Trophoblast cell (in vitro differentiated cells and primary cell): ENCODE measurements at regions not wholly inside any gene's neighbourhood (a gene's known extent, or its start where the extent isn't known, plus 50 kb on each side); places are given as distances from the start of the nearest gene placed in this dataset.
"Not testable (repeated sequence)": the region's sequence is repeated elsewhere in the genome, so short reads cannot be mapped to it uniquely, and the experiment has no call there.

Experiments
- DNase-seq, 2 donors: peaks; one replicate each; pipeline ENCODE4 v3.0.0-alpha.2; 2016
- H2AFZ ChIP-seq: 2 replicates; pipeline ENCODE4 v1.6.1; 2013; ENCODE audit warnings: low read length, moderate library complexity, mild to moderate bottlenecking; ENCODE audit not compliant: insufficient read depth, poor library complexity
- H2AK5ac ChIP-seq: 2 replicates; pipeline ENCODE4 v1.6.1; 2013; ENCODE audit warnings: mild to moderate bottlenecking, low read length
- H2BK120ac ChIP-seq: 2 replicates; pipeline ENCODE4 v1.6.1; 2013; ENCODE audit warnings: low read length, mild to moderate bottlenecking, moderate library complexity; ENCODE audit not compliant: insufficient read depth, poor library complexity
- H2BK12ac ChIP-seq: 2 replicates; pipeline ENCODE4 v1.6.1; 2013; ENCODE audit warnings: mild to moderate bottlenecking, low read length, moderate library complexity
- H2BK5ac ChIP-seq: 2 replicates; pipeline ENCODE4 v1.6.1; 2013; ENCODE audit warnings: low read length, low read depth, moderate library complexity, mild to moderate bottlenecking; ENCODE audit not compliant: poor library complexity
- H3K14ac ChIP-seq: 2 replicates; pipeline ENCODE4 v1.6.1; 2013; ENCODE audit warnings: mild to moderate bottlenecking, low read length
- H3K18ac ChIP-seq: 2 replicates; pipeline ENCODE4 v1.6.1; 2013; ENCODE audit warnings: mild to moderate bottlenecking, low read length
- H3K23ac ChIP-seq: 2 replicates; pipeline ENCODE4 v1.6.1; 2013; ENCODE audit warnings: low read length
- H3K27ac ChIP-seq: 2 replicates; pipeline ENCODE4 v1.5.1; 2013; ENCODE audit warnings: low read depth, mild to moderate bottlenecking, inconsistent platforms, low read length, moderate library complexity
- H3K27me3 ChIP-seq: 2 replicates; pipeline ENCODE4 v1.6.1; 2013; ENCODE audit warnings: inconsistent platforms, mild to moderate bottlenecking, low read length, moderate library complexity; ENCODE audit not compliant: insufficient read depth
- H3K36me3 ChIP-seq, 2 experiments: 1 replicate in 1 of 2; 2 replicates in 1 of 2; pipeline ENCODE4 v1.6.1; 2013; ENCODE audit warnings: low read length in 2 of 2, mild to moderate bottlenecking in 2 of 2, moderate library complexity in 1 of 2; ENCODE audit not compliant: insufficient read depth in 2 of 2, control insufficient read depth in 1 of 2
- H3K4ac ChIP-seq: 2 replicates; pipeline ENCODE4 v1.6.1; 2013; ENCODE audit warnings: low read depth, mild to moderate bottlenecking, low read length, moderate library complexity
- H3K4me1 ChIP-seq, 2 experiments: 1 replicate in 1 of 2; 2 replicates in 1 of 2; pipeline ENCODE4 v1.6.1; 2013; ENCODE audit warnings: low read length in 2 of 2, mild to moderate bottlenecking in 2 of 2, moderate library complexity in 1 of 2; ENCODE audit not compliant: insufficient read depth in 2 of 2, control insufficient read depth in 1 of 2
- H3K4me2 ChIP-seq: 2 replicates; pipeline ENCODE4 v1.6.1; 2013; ENCODE audit warnings: inconsistent platforms, mild to moderate bottlenecking, low read length, moderate library complexity
- H3K4me3 ChIP-seq: 2 replicates; pipeline ENCODE4 v1.5.1; 2013; ENCODE audit warnings: mild to moderate bottlenecking, low read depth, low read length, inconsistent platforms
- H3K79me1 ChIP-seq: one replicate; pipeline ENCODE4 v1.6.1; 2013; ENCODE audit warnings: low read length
- H3K79me2 ChIP-seq: 2 replicates; pipeline ENCODE4 v1.6.1; 2013; ENCODE audit warnings: low read length, mild to moderate bottlenecking; ENCODE audit not compliant: control insufficient read depth, insufficient read depth, poor library complexity
- H3K9ac ChIP-seq: 2 replicates; pipeline ENCODE4 v1.6.1; 2013; ENCODE audit warnings: mild to moderate bottlenecking, low read length
- H3K9me3 ChIP-seq: 2 replicates; pipeline ENCODE4 v1.6.1; 2013; ENCODE audit warnings: low read depth, mild to moderate bottlenecking, control low read depth, inconsistent platforms, low read length; ENCODE audit not compliant: insufficient read depth
- H4K12ac ChIP-seq: 2 replicates; pipeline ENCODE4 v1.6.1; 2013; ENCODE audit warnings: low read depth, mild to moderate bottlenecking, low read length, moderate library complexity
- H4K8ac ChIP-seq: 2 replicates; pipeline ENCODE4 v1.6.1; 2013; ENCODE audit warnings: low read depth, mild to moderate bottlenecking, low read length, moderate library complexity
- H4K91ac ChIP-seq: one replicate; pipeline ENCODE4 v1.6.1; 2013; ENCODE audit warnings: low read depth, mild to moderate bottlenecking, low read length, moderate library complexity
- WGBS: extraction: QIAGEN DNeasy Blood & Tissue Kit; methylation state at CpG from one replicate; pipeline ENCODE4 v1.1.7; 2013; ENCODE audit warnings: missing lambda C conversion rate; ENCODE audit not compliant: insufficient read length, insufficient coverage; ENCODE audit errors: extremely low coverage; 5-methylcytosine and 5-hydroxymethylcytosine counted together

- H3K14ac ChIP-seq, H3K18ac ChIP-seq, H2AFZ ChIP-seq, H3K4me1 ChIP-seq, H2AK5ac ChIP-seq, H4K8ac ChIP-seq, H3K4ac ChIP-seq, H4K12ac ChIP-seq, H3K36me3 ChIP-seq, DNase-seq, H3K9me3 ChIP-seq, H3K4me3 ChIP-seq, H2BK120ac ChIP-seq, H2BK12ac ChIP-seq, H3K27me3 ChIP-seq, H3K27ac ChIP-seq, H2BK5ac ChIP-seq, H4K91ac ChIP-seq, H3K4me2 ChIP-seq, H3K79me2 ChIP-seq, H3K23ac ChIP-seq, H3K9ac ChIP-seq, H3K79me1 ChIP-seq: not testable (repeated sequence)
- no CpG with 5 or more reads among the region's 8 CpGs for WGBS
Observed at GRCh38 chr5:177857642-177858200, 75.0 kb upstream of the FAM153A start.

- H2BK5ac ChIP-seq, H3K14ac ChIP-seq, H3K4me2 ChIP-seq, H3K27ac ChIP-seq, H3K79me1 ChIP-seq, H3K18ac ChIP-seq, H3K79me2 ChIP-seq, H3K23ac ChIP-seq, H3K4ac ChIP-seq, H2AFZ ChIP-seq, H2BK120ac ChIP-seq, H4K91ac ChIP-seq, H4K8ac ChIP-seq, H3K27me3 ChIP-seq, H4K12ac ChIP-seq, H2AK5ac ChIP-seq, H3K4me3 ChIP-seq, H3K9ac ChIP-seq, DNase-seq, H2BK12ac ChIP-seq, H3K36me3 ChIP-seq, H3K9me3 ChIP-seq, H3K4me1 ChIP-seq: not testable (repeated sequence)
- no CpG with 5 or more reads among the region's 2 CpGs for WGBS
Observed at GRCh38 chr5:177856474-177856873, 73.8 kb upstream of the FAM153A start.

- not testable (repeated sequence) for H4K8ac ChIP-seq, H3K36me3 ChIP-seq, H3K14ac ChIP-seq
Observed at GRCh38 chr5:177847914-177848313, 65.2 kb upstream of the FAM153A start.

GRCh38 chr5:177846598-177846997, 63.9 kb upstream of the FAM153A start:
- not testable (repeated sequence) for H2BK12ac ChIP-seq, H4K12ac ChIP-seq, H3K36me3 ChIP-seq, H3K9me3 ChIP-seq, H3K9ac ChIP-seq, H3K79me1 ChIP-seq, H4K91ac ChIP-seq, H4K8ac ChIP-seq, H2AFZ ChIP-seq, H3K4ac ChIP-seq, H3K27ac ChIP-seq, H2BK5ac ChIP-seq, H3K4me1 ChIP-seq, H3K14ac ChIP-seq, H3K18ac ChIP-seq, H3K4me3 ChIP-seq, H3K4me2 ChIP-seq, H2BK120ac ChIP-seq, H2AK5ac ChIP-seq, DNase-seq, H3K79me2 ChIP-seq, H3K27me3 ChIP-seq, H3K23ac ChIP-seq
- WGBS = no CpG with 5 or more reads among the region's 5 CpGs

More at GRCh38 chr5:177847914-177848313, 65.2 kb upstream of the FAM153A start:
- not testable (repeated sequence) for H3K79me1 ChIP-seq, H3K27me3 ChIP-seq, H2AK5ac ChIP-seq, H4K91ac ChIP-seq, H3K18ac ChIP-seq, H2BK120ac ChIP-seq, H3K9ac ChIP-seq, H3K79me2 ChIP-seq, H3K4ac ChIP-seq, H3K4me2 ChIP-seq, H3K4me3 ChIP-seq, H3K9me3 ChIP-seq, H3K27ac ChIP-seq, H3K4me1 ChIP-seq, DNase-seq, H2BK12ac ChIP-seq, H2BK5ac ChIP-seq, H2AFZ ChIP-seq, H4K12ac ChIP-seq, H3K23ac ChIP-seq
- WGBS = no CpG with 5 or more reads among the region's 7 CpGs
